ENCODE measurements at regions not wholly inside any gene's neighbourhood (a gene's known extent, or its start where the extent isn't known, plus 50 kb on each side); places are given as distances from the start of the nearest gene placed in this dataset.

DNA sequence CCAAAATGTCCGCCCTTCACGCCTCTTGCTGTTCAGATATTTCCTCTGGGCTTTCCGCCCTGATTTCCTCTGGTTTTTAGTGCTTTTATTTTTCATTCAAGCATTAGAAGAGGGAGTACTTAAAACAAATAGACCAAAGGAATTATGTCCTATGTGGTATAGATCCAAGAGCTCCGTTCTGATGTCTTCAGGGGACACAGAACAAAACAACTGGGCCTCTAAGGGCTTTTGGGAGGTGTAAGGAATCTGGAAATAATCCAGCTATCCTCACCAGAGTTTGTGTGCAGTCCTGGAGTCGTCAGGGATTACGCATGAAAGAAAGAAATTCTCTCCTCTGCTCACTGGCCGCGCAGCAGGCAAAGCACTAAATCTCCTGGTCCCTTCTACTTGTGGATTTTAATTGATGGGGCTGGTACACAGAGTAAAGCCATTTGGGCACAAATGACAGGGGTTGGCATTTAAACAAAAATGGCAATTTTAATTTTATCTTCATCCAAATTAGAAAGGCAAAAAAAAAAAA, 999.2 kb downstream of the ADGRL3 start:
- no peak for DNase-seq

DNA sequence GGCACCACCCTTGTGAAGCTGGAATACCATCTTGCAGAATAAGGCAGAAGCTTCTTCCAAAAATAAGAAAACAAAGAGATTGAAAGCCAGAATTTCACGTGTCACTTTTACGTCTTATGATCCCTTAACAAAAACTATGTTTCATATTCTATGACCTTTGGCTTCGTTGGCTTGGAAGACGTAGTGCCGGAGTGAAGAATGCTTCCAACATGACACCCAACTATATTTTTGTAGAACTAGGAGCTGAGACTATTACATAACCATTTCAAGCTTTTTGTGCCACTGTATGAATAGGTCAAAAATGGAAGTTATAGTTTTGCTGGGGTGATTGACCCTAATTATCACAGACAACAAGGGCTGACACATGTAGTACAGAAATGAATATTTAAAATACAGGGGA, 996.2 kb downstream of the ADGRL3 start:
- DNase-seq, result no peak

DNA sequence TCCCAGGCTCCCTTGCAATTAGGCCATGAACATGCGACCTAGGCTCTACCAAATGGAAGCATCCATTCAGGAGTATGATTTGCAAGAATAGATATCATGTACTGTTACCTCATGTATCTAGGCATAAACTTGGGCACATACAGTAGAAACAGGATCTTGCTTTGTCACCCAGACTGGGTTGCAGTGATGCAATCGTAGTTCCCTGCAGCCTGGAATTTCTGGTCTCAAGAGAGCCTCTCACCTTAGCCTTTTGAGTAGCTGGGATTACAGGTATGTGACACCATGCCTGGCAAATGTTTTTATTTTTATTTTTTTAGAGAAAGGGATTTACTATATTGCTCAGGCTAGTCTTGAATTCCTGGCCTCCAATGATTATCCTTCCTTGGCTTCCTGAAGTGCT, 994.2 kb downstream of the ADGRL3 start:
- no peak for DNase-seq

DNA sequence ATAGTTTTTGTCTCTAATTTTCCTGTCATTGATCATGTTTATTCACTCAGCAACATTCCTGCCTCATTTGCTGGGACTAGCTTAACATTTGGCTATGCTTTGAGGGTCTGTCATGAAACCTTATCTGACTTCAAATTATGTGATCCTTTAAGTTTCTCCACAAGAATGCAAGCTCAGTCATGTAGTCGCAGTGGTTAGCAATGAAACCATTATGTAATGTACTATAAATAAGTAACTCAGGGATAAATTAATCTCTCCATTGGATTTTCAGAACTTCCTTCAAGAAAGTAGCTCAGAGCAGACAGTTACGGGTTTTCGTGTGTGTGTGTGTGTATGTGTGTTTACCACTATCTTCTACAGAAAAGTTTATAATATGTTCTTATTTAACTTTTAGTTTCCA, 993.6 kb downstream of the ADGRL3 start:
- DNase-seq, result no peak

DNA sequence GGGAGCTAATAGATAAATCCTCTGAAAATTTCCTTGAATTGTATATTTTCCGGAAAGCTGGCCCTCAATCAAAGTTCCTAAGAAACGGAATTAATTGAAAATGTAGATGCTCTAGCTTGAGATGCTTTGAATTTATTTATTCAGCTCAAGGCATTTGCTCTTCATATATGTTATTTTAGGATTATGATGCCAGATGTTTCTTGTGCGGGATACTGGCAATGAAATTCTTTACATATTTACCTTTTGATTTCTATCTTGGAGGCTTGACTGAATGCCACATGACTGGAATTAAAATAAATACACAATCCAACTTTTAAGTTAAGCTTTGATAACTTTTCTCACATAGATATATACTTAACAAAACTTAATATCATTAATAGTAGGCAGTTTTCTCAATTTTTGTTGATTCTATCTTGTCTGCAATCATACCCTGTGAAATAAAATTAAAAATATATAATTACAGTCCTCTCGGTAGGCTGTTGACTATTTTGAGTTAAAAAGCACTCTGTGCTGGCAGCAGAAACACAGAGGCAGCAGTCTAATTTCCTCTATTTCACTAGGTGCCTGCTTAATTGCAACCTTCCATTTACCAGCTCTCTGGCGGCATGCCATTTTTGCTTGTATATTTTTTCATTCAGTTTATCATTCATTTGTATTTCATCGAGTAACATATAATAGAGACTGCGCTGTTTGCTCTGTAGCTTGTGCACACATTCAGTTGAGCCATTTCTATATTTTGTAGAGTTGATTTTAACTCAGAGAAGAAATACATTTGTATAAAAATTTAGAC, 991.5 kb downstream of the ADGRL3 start:
- DNase-seq, result no peak

DNA sequence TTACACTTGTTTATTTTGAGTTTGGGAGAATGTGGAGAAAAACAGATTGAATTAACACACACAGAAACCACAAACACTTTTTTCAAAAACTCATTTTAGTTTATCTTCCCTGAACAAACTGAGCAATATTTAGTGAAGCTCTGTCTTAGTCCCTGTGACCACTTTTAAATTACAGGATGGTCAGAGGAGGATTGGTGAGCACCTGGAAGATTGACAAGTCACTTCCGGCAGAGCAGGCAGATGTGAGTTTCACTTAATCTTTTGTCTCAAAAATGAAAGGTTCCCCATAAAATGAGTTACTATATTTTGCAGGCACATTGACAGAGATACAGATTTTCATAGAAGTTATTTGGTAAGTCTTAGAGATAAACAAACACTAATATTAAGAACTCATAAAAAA, 970.1 kb downstream of the ADGRL3 start:
- no peak for DNase-seq

DNA sequence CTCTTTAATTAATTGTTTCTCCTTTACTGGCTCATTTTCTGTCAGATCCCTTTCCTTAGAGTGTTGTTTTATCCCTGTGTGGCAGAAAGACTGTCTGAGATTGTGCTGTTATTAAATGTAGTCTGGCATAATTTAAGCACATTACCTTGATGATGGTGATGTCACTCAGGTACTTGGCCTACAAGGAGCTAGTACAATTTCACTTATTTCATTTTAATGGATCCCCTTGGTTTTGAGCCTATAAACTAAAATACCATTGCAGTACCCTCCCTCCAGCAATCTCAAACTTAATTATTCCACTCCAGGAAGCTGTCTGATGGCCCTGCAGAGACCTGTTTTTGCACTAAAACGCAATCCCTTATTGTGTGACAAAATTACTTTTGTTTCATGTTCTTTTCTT, 968.6 kb downstream of the ADGRL3 start:
- no peak for DNase-seq

DNA sequence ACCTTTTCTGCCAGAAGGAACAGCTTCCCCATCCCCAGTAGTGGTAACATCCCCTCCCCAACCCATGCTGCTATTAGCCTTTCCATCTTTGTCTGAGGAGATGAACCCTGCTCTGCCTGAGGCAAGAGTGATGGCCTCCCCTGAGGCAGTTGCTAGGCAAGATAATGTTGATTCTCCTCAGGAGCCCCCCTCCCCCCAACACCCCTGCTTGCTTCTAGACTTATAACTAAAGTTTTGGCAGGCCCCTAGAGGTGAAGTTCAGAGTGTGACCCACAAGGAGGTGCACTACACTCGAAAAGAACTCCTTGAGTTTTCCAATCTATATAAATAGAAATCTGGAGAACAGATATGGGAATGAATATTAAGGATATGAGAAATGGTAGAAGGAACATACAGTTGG, 962.5 kb downstream of the ADGRL3 start:
- no peak for DNase-seq

DNA sequence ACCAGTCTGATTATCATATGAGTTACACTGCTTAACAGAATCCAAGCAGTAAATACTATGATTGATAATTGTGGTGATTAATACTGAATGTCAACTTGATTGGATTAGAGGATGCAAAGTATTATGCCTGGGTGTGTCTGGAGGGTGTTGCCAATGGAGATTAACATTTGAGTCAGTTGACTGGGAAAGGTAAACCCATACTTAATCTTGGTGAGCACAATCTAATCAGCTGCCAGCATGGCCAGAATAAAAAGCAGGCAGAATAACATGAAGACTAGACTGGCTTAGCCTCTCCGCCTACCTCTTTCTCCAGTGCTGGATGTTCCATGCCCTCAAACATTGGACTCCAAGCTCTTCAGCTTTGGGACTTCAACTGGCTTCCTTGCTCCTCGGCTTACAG, 961.3 kb downstream of the ADGRL3 start:
- DNase-seq, result no peak

DNA sequence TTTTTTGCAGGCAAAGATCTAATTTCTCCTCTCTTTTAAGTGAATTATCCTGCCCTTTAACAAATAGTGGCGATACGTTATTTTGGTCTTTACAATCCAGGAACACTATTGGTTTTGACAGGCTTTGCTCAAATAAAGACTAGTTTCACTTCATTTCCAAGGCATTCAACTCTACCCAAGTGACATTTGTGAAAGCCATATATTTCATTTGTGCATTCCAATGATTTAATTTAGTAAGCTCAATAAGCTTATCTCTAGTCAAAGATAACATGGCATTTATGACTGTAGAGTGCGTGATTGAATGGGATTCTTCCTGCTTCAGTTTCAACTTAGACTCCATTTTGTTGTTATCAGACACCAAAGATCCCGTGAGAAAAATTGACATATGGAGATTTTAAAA, 959.8 kb downstream of the ADGRL3 start:
- no peak for DNase-seq

DNA sequence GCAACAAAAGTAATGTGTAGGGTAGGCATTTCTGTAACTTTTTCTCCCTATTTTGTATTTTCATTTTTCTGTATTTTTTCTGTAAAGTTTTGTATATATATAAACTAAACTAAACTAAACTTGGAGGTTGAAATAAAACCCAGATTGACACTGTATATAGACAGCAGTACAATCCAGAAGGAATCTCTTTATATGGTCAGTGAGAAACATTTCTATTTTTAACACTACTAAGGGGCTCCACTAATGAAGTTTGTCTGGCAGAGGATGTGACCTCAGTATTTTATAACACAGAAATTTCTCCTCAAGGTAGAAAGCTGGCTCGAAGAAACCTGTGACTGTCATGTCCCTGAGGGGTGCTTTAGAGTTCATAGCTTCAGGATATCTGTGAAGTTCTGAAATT, 959.2 kb downstream of the ADGRL3 start:
- DNase-seq, result no peak

DNA sequence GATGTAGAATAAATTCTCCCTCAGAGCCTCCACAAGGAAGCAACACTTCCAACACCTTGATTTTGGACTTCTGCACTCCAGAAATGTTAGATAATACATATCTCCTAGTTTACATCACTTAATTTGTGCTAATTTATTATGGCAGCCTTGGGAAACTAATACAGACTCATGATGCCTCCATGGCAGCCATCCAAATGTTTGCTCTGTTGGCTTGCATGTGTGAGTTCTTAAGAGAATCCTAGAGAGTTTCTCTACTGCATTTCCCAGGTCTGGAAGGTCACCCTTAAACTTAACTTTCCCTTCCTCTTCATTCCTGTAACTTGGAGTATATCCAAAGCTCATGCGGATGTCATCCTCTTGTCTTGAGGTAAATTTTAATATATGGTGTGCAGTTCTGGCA, 956.1 kb downstream of the ADGRL3 start:
- DNase-seq, result no peak

DNA sequence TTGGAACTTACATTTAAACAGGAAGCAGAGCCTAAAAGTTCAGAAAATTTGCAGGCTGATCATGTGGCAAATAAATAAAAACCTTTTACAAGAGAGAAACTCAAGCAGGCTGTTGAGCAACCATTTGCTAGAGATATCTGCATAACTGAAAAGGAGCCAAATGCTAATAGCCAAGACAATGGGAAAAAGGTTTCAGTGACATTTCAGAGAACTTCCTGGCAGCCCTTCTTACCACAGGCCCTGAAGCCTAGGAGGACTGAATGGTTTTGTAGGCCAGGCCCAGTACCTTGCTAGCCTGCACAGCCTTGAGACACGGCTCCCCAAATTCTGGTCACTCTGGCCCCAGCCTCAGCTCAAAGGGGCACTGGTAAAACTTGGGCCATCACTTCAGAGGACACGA, 945.1 kb downstream of the ADGRL3 start:
- DNase-seq, result no peak

DNA sequence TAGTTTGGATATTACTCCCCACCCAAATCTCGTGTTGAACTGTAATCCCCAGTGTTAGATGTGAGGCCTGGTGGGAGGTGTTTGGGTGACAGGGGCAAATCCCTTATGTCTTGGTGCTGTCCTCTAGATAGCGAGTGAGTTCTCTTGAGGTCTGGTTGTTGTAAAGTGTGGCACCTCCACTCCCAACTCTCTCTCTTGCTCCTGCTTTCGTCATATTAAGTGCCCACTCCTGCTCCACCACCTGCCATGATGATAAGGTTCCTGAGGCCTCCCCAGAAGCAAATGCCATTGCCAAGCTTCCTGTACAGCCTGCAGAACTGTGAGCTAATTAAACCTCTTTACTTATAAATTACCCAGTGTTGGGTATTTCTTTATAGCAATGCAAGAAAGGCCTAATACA, 944.3 kb downstream of the ADGRL3 start:
- DNase-seq, result no peak

DNA sequence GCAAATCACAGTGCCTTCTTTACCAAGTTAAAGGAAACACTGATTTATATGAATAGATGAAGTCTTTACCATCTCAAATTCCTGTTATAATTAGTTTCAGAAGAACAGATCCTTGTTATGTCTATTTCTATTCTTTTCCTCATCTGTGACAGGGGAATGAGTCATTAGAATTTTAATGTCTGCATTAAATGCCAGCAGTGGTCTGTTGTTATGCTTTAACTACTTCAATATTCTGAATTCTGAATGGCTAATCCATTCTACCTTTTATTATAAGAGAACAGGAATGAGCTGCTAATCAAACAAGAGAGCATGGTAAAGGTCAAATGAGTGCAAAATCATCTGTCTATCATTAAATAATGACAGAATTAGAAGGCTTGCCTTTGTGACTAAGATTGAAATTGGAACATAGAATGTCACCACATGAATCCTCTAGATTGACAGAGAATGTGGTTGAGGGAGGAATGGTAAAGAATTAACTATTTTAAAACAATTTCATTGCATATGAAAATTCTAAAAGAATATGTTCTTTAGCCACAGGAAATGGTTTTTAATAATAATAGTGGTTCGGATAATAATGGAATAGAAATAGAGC, 935.5 kb downstream of the ADGRL3 start:
- no peak for DNase-seq

DNA sequence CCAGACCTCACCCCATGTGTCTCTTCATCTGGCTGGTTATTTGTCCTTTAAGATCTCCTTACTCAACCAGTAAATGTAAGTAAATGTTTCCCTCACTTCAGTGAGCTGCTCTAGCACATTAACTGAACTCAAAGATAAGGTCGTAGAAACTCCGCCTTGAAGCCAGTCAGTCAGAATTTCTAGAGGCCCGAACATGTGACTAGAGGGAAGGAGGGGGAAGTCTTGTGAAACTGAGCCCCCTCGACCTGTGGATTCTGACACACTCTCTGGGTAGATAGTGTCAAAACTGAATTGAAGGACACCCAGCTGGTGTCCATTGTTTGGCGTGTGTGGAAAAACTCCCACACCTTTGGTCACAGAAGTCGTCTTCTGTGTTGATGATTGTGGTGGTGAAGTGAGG, 933.9 kb downstream of the ADGRL3 start:
- DNase-seq, result no peak

DNA sequence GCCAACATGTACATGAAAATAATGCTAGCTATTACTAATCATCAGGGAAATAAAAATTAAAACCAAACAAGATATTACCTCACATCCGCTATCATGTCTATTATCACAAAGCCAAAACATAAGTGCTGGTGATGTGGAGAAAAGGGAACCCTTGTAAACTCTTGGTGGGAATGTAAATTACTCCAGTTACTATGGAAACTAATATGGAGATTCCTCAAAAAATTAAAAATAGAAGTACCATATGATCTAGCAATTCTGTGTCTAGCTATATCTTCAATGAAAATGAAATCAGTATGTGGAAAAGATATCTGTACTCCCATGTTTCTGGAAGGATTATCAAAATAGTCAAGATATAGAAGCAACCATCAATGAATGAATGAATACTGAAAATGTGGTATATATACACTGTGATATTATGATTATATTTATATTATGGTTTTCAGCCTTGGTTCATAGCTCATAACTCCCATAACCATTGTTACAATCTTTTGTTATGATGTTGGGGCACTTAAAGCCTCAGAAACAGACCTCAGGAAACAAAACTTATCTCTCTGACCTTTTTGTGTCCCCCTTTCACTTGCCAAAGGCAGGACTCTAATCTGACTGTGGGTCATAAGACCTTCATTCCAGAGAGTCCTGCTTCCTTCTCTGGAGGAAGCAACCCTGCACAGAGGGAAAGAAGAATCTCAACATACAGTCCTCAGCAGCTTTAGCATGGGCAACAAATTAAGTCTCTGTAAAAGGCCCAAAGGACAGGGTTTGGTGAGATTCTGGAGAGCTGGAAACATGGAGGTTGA, 933.2 kb downstream of the ADGRL3 start:
- DNase-seq, result no peak

DNA sequence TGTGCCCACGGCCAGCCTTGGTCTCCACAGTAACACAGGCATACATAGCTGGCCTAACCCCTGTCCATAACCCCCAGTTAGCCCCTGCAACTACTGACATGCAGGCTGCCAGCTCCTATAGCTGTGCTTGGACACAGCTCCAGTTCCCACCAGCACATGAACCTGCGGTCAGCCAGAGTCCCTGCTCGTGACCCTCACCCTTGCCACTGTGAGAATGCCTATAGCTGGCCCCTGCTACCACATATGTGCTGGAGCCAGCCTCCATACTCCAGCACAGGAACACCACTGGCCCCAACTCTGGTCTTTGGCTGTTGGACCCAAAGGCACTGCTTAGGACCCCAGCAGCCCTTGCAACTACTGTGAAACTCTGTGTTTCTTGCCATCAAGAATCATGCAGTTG, 930.9 kb downstream of the ADGRL3 start:
- no peak for DNase-seq

DNA sequence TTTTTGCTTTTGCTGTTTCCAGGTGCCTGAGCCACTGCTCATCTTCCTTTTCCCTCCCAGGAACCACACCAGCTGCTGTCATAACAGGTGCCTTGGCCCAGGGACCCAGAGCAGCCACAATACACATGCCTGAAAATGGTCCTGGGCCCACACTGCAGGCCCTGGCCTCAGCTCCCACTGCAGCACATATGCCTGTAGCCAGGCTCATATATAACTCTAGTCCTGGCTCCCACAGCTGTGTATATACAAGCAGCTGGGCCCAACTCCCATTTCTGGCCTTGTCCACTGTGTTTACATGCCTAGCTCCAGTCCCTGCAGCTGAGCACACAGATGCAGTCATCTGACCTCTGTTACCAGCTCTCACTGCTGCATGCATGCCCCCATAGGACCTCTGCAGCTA, 930.5 kb downstream of the ADGRL3 start:
- DNase-seq, result no peak

DNA sequence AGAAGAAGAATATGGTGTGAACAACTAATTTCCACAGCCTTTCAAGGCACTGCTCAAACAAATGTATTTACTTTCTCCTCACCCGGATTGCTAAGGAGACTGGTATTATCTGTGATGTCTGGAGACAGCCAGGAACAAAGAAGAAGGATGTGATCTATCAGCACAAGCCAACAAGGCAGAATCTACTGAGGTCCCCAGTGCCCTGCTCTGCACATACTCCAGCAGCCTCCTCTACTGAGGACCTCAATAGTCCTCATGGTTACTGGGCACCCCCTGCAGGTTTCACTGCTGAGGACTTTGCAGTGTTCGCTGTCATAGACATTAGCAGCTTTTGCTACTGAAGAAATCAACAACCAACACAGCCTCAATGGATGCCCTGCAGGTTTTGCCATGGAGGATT, 930.1 kb downstream of the ADGRL3 start:
- no peak for DNase-seq
